Activated CD4-positive, alpha-beta memory T cell treated with anti-CD3 and anti-CD28 coated beads for 36 hours (primary cell): ENCODE measurements at regions not wholly inside any gene's neighbourhood (a gene's known extent, or its start where the extent isn't known, plus 50 kb on each side); places are given as distances from the start of the nearest gene placed in this dataset.

ENCODE experiments used
- CTCF ChIA-PET: fragments of 350-600 bp; sonication (Branson Sonifier 250); formaldehyde crosslinking; loops from one replicate; lab custom pipeline; 2021; ENCODE audit warnings: antibody characterized with exemption, inconsistent platforms; lab: Charles Lee
- POLR2A ChIA-PET: fragments of 350-600 bp; sonication (Branson Sonifier 250); formaldehyde crosslinking; loops from one replicate; lab custom pipeline; 2021; ENCODE audit warnings: antibody characterized with exemption; lab: Charles Lee
- DNase-seq: peaks from one replicate; pipeline ENCODE4 v3.0.0-alpha.2; 2020
- H3K27ac Mint-ChIP-seq: one replicate; pipeline ENCODE4 v1.8.0; 2021; ENCODE audit warnings: mixed read lengths
- H3K27me3 Mint-ChIP-seq: one replicate; pipeline ENCODE4 v1.8.0; 2021; ENCODE audit warnings: mixed read lengths
- H3K36me3 Mint-ChIP-seq: one replicate; pipeline ENCODE4 v1.8.0; 2021; ENCODE audit warnings: mixed read lengths
- H3K4me1 Mint-ChIP-seq: one replicate; pipeline ENCODE4 v1.8.0; 2021; ENCODE audit warnings: low read depth, mixed read lengths
- H3K4me3 Mint-ChIP-seq: one replicate; pipeline ENCODE4 v1.8.0; 2021; ENCODE audit warnings: mild to moderate bottlenecking, mixed read lengths
- H3K9me3 Mint-ChIP-seq: one replicate; pipeline ENCODE4 v1.8.0; 2021; ENCODE audit warnings: mixed read lengths
- intact Hi-C: fragments of 100-400 bp; cut with micrococcal nuclease; formaldehyde crosslinking; loops from one replicate; pipeline ENCODE4 v1.15.1; 2023

GRCh38 chr4:156346959-156347385 lies 393.3 kb upstream of the CTSO start:
- no peak overlapping the region for H3K4me3 Mint-ChIP-seq
- POLR2A ChIA-PET, result no interaction called here
- no peaks in the 10 kb centered on the region for H3K36me3 Mint-ChIP-seq
- no peak for DNase-seq
- H3K4me1 Mint-ChIP-seq, result no peaks in the 10 kb centered on the region
- no peaks in the 10 kb centered on the region for H3K27me3 Mint-ChIP-seq
- CTCF ChIA-PET, result no interaction called here
- peaks cover 2% of the 10 kb centered on the region for H3K9me3 Mint-ChIP-seq
- H3K27ac Mint-ChIP-seq, result no peak overlapping the region
- intact Hi-C loops, result no loop called here

GRCh38 chr4:156344397-156344796 lies 390.7 kb upstream of the CTSO start:
- intact Hi-C loops, result no loop called here
- CTCF ChIA-PET, result no interaction called here
- no peaks in the 10 kb centered on the region for H3K4me1 Mint-ChIP-seq
- H3K36me3 Mint-ChIP-seq, result no peaks in the 10 kb centered on the region
- POLR2A ChIA-PET, result no interaction called here
- H3K9me3 Mint-ChIP-seq, result no peaks in the 10 kb centered on the region
- H3K4me3 Mint-ChIP-seq, result no peak overlapping the region
- no peak for DNase-seq
- no peaks in the 10 kb centered on the region for H3K27me3 Mint-ChIP-seq
- H3K27ac Mint-ChIP-seq, result no peak overlapping the region

DNA sequence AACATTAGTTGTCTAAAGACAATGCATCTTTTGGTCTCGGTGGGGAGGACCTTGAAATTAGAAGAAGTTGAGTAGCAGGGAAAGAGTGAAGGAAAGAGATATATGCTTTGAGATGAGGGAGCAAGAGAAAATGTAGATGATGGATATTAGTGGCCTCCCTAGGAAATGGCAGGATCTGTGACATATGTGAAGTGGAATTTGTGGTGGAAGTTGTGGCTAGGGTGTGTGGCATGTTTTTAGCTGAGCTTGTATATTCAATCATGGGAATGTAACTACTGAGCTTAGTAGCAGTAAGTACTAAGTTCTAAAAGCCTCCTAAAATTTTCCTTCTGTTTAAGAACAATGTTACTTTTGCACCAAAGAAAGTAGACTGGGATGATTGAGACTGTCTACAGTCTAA lies 382.8 kb upstream of the CTSO start:
- Mint-ChIP-seq H3K36me3 (no peaks in the 10 kb centered on the region), H3K4me3 (no peak overlapping the region), H3K4me1 (no peaks in the 10 kb centered on the region), H3K27ac (no peak overlapping the region), H3K9me3 (no peaks in the 10 kb centered on the region), H3K27me3 (no peaks in the 10 kb centered on the region)
- DNase-seq, result no peak
- CTCF ChIA-PET, result no interaction called here
- POLR2A ChIA-PET, result no interaction called here
- intact Hi-C loops, result no loop called here

- Mint-ChIP-seq H3K4me3 (no peak overlapping the region), H3K27me3 (no peaks in the 10 kb centered on the region), H3K27ac (no peak overlapping the region), H3K36me3 (no peaks in the 10 kb centered on the region), H3K9me3 (no peaks in the 10 kb centered on the region), H3K4me1 (no peaks in the 10 kb centered on the region)
- ChIA-PET CTCF (no interaction called here), POLR2A (no interaction called here)
- intact Hi-C loops, result no loop called here
- DNase-seq, result no peak
Observed at GRCh38 chr4:156335721-156336120, 382.1 kb upstream of the CTSO start.

- ChIA-PET POLR2A (no interaction called here), CTCF (no interaction called here)
- no peaks in the 10 kb centered on the region for H3K27me3 Mint-ChIP-seq
- no peak for DNase-seq
- H3K4me3 Mint-ChIP-seq, result no peak overlapping the region
- H3K27ac Mint-ChIP-seq, result no peak overlapping the region
- H3K4me1 Mint-ChIP-seq, result no peaks in the 10 kb centered on the region
- no peaks in the 10 kb centered on the region for H3K36me3 Mint-ChIP-seq
- H3K9me3 Mint-ChIP-seq, result no peaks in the 10 kb centered on the region
- intact Hi-C loops, result no loop called here
Observed at GRCh38 chr4:156330436-156331031, 376.9 kb upstream of the CTSO start.

GRCh38 chr4:156329779-156330178 lies 376.1 kb upstream of the CTSO start:
- no peak for DNase-seq
- no peaks in the 10 kb centered on the region for H3K36me3 Mint-ChIP-seq
- ChIA-PET CTCF (no interaction called here), POLR2A (no interaction called here)
- no peaks in the 10 kb centered on the region for H3K9me3 Mint-ChIP-seq
- H3K4me1 Mint-ChIP-seq, result no peaks in the 10 kb centered on the region
- H3K4me3 Mint-ChIP-seq, result no peak overlapping the region
- no peak overlapping the region for H3K27ac Mint-ChIP-seq
- no peaks in the 10 kb centered on the region for H3K27me3 Mint-ChIP-seq
- intact Hi-C loops, result no loop called here

- Mint-ChIP-seq H3K4me1 (no peaks in the 10 kb centered on the region), H3K27ac (no peak overlapping the region), H3K9me3 (no peaks in the 10 kb centered on the region), H3K27me3 (no peaks in the 10 kb centered on the region), H3K36me3 (no peaks in the 10 kb centered on the region), H3K4me3 (no peak overlapping the region)
- intact Hi-C loops, result no loop called here
- ChIA-PET POLR2A (no interaction called here), CTCF (no interaction called here)
- DNase-seq, result no peak
Observed at GRCh38 chr4:156328882-156329281, 375.2 kb upstream of the CTSO start.

GRCh38 chr4:156326246-156326645 lies 372.6 kb upstream of the CTSO start:
- Mint-ChIP-seq H3K4me1 (no peaks in the 10 kb centered on the region), H3K27me3 (no peaks in the 10 kb centered on the region), H3K9me3 (peaks cover 4% of the 10 kb centered on the region), H3K36me3 (no peaks in the 10 kb centered on the region), H3K4me3 (no peak overlapping the region), H3K27ac (no peak overlapping the region)
- POLR2A ChIA-PET, result no interaction called here
- CTCF ChIA-PET, result no interaction called here
- intact Hi-C loops, result no loop called here
- no peak for DNase-seq

GRCh38 chr4:156322592-156322991 lies 368.9 kb upstream of the CTSO start:
- Mint-ChIP-seq H3K9me3 (peaks cover 9% of the 10 kb centered on the region), H3K27ac (no peak overlapping the region), H3K4me3 (no peak overlapping the region), H3K4me1 (no peaks in the 10 kb centered on the region), H3K27me3 (no peaks in the 10 kb centered on the region), H3K36me3 (no peaks in the 10 kb centered on the region)
- CTCF ChIA-PET, result no interaction called here
- intact Hi-C loops, result no loop called here
- DNase-seq, result no peak
- POLR2A ChIA-PET, result no interaction called here

- Mint-ChIP-seq H3K9me3 (peaks cover 14% of the 10 kb centered on the region), H3K27ac (no peak overlapping the region), H3K27me3 (no peaks in the 10 kb centered on the region), H3K4me1 (no peaks in the 10 kb centered on the region), H3K36me3 (no peaks in the 10 kb centered on the region), H3K4me3 (no peak overlapping the region)
- intact Hi-C loops, result no loop called here
- ChIA-PET CTCF (no interaction called here), POLR2A (no interaction called here)
- no peak for DNase-seq
Observed at GRCh38 chr4:156321203-156321602, 367.5 kb upstream of the CTSO start.

GRCh38 chr4:156313497-156313896 lies 359.8 kb upstream of the CTSO start:
- no peaks in the 10 kb centered on the region for H3K27me3 Mint-ChIP-seq

GRCh38 chr4:156312261-156312847 lies 358.7 kb upstream of the CTSO start:
- Mint-ChIP-seq H3K36me3 (no peaks in the 10 kb centered on the region), H3K9me3 (peaks cover 5% of the 10 kb centered on the region), H3K27me3 (no peaks in the 10 kb centered on the region), H3K27ac (no peak overlapping the region), H3K4me1 (no peaks in the 10 kb centered on the region), H3K4me3 (no peak overlapping the region)
- intact Hi-C loops, result no loop called here
- CTCF ChIA-PET, result no interaction called here
- no peak for DNase-seq
- POLR2A ChIA-PET, result no interaction called here

More at GRCh38 chr4:156313497-156313896, 359.8 kb upstream of the CTSO start:
- CTCF ChIA-PET, result no interaction called here
- POLR2A ChIA-PET, result no interaction called here
- Mint-ChIP-seq H3K4me3 (no peak overlapping the region), H3K9me3 (peaks cover 7% of the 10 kb centered on the region), H3K36me3 (no peaks in the 10 kb centered on the region), H3K27ac (no peak overlapping the region), H3K4me1 (no peaks in the 10 kb centered on the region)
- intact Hi-C loops, result no loop called here
- DNase-seq, result no peak

GRCh38 chr4:156309031-156309430 lies 355.4 kb upstream of the CTSO start:
- ChIA-PET POLR2A (no interaction called here), CTCF (no interaction called here)
- Mint-ChIP-seq H3K9me3 (peaks cover 5% of the 10 kb centered on the region), H3K36me3 (no peaks in the 10 kb centered on the region), H3K4me1 (no peaks in the 10 kb centered on the region), H3K27me3 (no peaks in the 10 kb centered on the region), H3K4me3 (no peak overlapping the region), H3K27ac (no peak overlapping the region)
- no peak for DNase-seq
- intact Hi-C loops, result no loop called here
